PFSK-1 (cell line): ENCODE measurements at regions not wholly inside any gene's neighbourhood (a gene's known extent, or its start where the extent isn't known, plus 50 kb on each side); places are given as distances from the start of the nearest gene placed in this dataset.

ENCODE experiments used
- FOXP2 ChIP-seq: optimal IDR thresholded peaks from 2 replicates; pipeline ENCODE3; 2011; ENCODE audit warnings: borderline replicate concordance, control low read depth, inconsistent platforms; ENCODE audit not compliant: insufficient read depth; ENCODE audit errors: extremely low read length, extremely low read depth
- POLR2AphosphoS5 ChIP-seq: IDR thresholded peaks from 2 replicates; pipeline ENCODE4 v1.6.1; 2012; ENCODE audit warnings: low read depth, mild to moderate bottlenecking, control low read depth, low read length, moderate library complexity
- REST ChIP-seq, 2 experiments: IDR thresholded peaks; 2 replicates each; pipeline versions ENCODE4 v1.6.1 to v1.8.0; 2011 to 2012; ENCODE audit warnings: low read depth in 2 of 2, low read length in 2 of 2, control low read depth in 1 of 2, inconsistent platforms in 1 of 2, mild to moderate bottlenecking in 1 of 2, moderate library complexity in 1 of 2; ENCODE audit not compliant: insufficient read depth in 1 of 2
- SIN3A ChIP-seq: IDR thresholded peaks from 2 replicates; pipeline ENCODE4 v1.6.1; 2012; ENCODE audit warnings: mild to moderate bottlenecking, low read length, moderate library complexity, borderline replicate concordance; ENCODE audit not compliant: insufficient read depth
- TAF1 ChIP-seq: IDR thresholded peaks from 2 replicates; pipeline ENCODE4 v1.6.1; 2012; ENCODE audit warnings: low read length, control low read depth, borderline replicate concordance; ENCODE audit not compliant: insufficient read depth

- TF ChIP-seq POLR2AphosphoS5 (no peak), SIN3A (no peak)
Measured at GRCh38 chr1:55446351-55446750, 231.2 kb upstream of the USP24 start.

GRCh38 chr1:55445416-55445815, 230.3 kb upstream of the USP24 start:
- TF ChIP-seq FOXP2 (no peak), REST (IDR thresholded peaks at IDR 0.05; ENCODE audit: insufficient read depth in 1 of 2, low read depth in 2 of 2, low read length in 2 of 2) (no peak), SIN3A (no peak), POLR2AphosphoS5 (no peak), TAF1 (no peak)

DNA sequence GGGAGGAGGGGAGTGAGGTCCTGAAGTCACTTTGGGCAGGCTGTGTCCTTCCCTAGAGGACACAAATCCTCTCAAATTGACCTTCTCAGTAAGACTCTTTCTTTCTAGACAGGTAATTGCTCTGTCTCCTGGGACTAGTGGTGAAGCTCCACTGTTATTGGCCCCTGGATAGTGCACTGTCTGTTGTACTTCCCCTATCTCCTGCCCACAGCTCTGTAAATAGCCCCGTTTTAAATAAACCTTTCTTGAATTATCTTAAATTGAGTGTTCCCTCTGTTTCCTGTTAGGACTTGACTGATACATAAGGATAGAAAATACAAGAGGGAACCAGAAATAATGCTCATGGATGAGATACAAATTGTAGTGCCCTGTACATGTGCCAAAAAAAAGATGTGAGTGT, 229.5 kb upstream of the USP24 start:
- no peak for TF ChIP-seq REST (IDR thresholded peaks at IDR 0.05; ENCODE audit: insufficient read depth in 1 of 2, low read depth in 2 of 2, low read length in 2 of 2)
- TF ChIP-seq FOXP2: no peak
- TF ChIP-seq POLR2AphosphoS5: no peak
- no peak for TF ChIP-seq SIN3A
- no peak for TF ChIP-seq TAF1

- TF ChIP-seq FOXP2 (no peak), POLR2AphosphoS5 (no peak), TAF1 (no peak)
Measured at GRCh38 chr1:55443175-55443915, 228.2 kb upstream of the USP24 start.

DNA sequence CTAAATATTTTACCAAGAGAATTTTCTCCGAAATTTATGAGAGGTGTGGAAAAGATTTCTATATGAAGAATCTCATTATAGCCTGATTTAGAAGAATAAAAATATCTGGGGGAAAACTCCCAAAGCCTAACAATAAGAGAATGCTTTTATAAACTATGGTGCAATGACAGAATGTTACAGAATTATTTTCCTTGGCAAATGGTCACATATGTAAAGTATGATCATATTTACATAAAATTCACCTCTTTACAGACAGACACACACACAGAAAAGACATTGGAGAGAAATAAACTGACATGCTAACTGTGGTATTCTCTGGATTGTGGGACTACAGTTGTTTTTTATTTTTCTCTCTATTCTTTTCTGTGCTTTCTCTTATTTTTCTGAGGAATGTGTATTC, 226.3 kb upstream of the USP24 start:
- no peak for TF ChIP-seq POLR2AphosphoS5
- TF ChIP-seq SIN3A: no peak
- TF ChIP-seq TAF1: no peak
- no peak for TF ChIP-seq REST (IDR thresholded peaks at IDR 0.05; ENCODE audit: insufficient read depth in 1 of 2, low read depth in 2 of 2, low read length in 2 of 2)
- no peak for TF ChIP-seq FOXP2

DNA sequence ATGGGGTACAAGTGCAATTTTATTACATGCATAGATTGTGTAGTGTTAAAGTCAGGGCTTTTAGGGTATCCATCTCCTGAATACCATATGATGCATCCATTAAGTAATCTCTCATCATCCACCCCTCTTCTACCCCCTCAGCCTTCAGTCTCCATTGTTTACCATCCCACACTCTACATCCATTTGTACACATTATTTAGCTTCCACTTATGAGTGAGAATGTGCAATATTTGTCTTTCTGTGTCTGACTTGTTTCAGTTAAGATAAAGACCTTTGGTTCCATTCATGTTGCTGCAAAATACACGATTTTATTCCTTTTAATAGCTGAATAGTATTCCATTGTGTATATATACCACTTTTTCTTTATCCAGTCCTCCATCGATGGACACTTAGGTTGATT, 222.5 kb upstream of the USP24 start:
- TF ChIP-seq TAF1 (no peak), POLR2AphosphoS5 (no peak), FOXP2 (no peak), SIN3A (no peak), REST (IDR thresholded peaks at IDR 0.05; ENCODE audit: insufficient read depth in 1 of 2, low read depth in 2 of 2, low read length in 2 of 2) (no peak)
